GM12865 (cell line): ENCODE measurements at regions not wholly inside any gene's neighbourhood (a gene's known extent, or its start where the extent isn't known, plus 50 kb on each side); places are given as distances from the start of the nearest gene placed in this dataset.

Experiments
- DNase-seq: peaks from one replicate; pipeline ENCODE4 v3.0.0; 2010; ENCODE audit warnings: low read depth
- H3K4me3 ChIP-seq: 2 replicates; pipeline ENCODE4 v1.5.1; 2011; ENCODE audit warnings: mild to moderate bottlenecking, low read depth, low read length, control low read depth
- CTCF ChIP-seq: IDR thresholded peaks from 2 replicates; pipeline ENCODE4 v1.5.1; 2011; ENCODE audit warnings: low read length, control low read depth, low read depth, inconsistent platforms; ENCODE audit not compliant: insufficient read depth; ENCODE audit errors: missing control alignments

DNA sequence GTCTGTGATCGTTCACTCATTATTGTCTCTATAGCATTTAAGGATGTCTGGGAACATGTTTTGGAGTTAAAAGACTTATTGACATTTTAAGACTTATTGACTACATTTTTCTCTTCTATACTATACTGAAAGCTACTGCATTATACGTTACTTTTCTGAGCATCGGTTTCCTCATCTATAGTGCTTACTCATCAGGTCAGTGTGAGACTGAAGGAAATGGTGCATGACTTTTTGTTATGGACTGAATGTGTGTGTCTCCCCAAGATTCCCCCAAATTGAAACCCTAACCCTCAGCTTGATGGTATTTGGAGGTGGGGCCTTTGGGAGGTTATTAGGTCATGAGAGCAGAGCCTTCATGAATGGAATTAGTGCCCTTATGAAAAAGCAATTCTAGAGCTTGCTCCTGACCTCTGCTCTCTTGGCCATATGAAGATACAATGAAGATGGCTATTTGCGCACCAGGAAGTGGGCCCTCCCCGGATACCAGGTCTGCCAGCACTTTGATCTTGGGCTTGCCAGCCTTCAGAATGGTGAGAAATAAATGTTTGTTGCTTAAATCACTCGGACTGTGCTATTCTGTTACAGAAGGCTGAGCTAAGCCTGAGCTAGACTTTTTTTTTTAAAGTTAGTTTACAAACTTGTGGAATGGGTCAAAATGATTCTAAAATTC lies 243.7 kb upstream of the RREB1 start:
- no peak overlapping the region for H3K4me3 ChIP-seq
- TF ChIP-seq CTCF = no peak
- DNase-seq = no peak

DNA sequence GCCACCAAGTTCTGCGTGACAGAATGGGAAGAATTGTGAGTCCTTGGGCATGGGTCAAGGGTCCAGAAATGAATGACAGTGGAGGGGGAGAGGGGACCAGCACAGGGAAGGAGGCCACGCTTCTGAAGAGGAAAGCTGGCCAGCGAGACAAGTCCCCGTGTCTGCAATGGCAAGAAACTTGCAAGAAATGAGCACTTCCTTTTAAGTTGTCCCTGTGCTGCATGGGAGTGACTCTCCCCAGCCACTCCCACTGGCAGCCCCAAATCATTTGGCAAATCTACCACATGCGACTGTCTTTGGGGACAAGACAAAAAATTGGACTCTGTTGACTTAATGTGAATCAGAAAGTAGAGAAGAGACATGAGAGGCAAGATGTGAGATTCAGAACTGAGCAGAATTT lies 242.2 kb upstream of the RREB1 start:
- no peak for TF ChIP-seq CTCF
- H3K4me3 ChIP-seq = no peak overlapping the region
- DNase-seq = no peak

- TF ChIP-seq CTCF = no peak
- no peak overlapping the region for H3K4me3 ChIP-seq
- DNase-seq = no peak
These were observed 240.9 kb upstream of the RREB1 start for GRCh38 chr6:6866656-6867403.

DNA sequence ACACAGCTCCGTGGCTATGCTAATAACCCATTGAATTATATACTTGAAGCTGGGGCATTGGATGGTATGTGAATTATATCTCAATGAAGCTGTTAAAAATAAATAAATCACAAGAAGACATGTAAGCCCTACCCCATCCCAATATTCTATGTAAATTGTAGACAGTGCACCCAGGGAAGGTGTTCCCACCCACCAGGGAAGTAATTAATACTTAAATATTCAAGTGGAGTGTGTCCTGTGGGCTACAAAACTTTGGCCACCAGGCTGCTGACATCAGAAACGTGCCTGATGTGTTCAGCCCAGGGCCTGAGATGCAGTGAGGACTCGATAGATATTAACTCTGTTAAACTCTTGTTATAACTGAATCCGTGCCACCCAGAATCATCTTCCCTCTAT lies 240.4 kb upstream of the RREB1 start:
- TF ChIP-seq CTCF = no peak
- H3K4me3 ChIP-seq = no peak overlapping the region

DNA sequence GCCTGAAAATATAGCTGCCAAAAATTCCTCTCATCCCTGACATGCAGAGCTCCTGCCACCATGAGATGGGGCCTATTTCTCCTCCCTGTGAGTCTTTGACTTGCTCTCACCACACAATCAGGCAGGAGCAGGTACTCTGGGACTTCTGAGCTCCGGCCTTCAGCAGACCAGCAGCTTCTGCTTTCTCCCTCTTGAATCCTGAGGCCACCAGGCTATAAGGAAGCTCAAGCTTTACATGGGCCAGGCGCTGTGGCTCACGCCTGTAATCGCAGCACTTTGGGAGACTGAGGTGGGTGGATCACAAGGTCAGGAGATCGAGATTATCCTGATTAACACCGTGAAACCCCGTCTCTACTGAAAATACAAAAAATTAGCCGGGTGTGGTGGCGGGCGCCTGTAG lies 238.7 kb upstream of the RREB1 start:
- no peak for DNase-seq
- TF ChIP-seq CTCF = no peak
- H3K4me3 ChIP-seq = no peak overlapping the region

More for the DNA sequence above, 240.4 kb upstream of the RREB1 start:
- DNase-seq = no peak

DNA sequence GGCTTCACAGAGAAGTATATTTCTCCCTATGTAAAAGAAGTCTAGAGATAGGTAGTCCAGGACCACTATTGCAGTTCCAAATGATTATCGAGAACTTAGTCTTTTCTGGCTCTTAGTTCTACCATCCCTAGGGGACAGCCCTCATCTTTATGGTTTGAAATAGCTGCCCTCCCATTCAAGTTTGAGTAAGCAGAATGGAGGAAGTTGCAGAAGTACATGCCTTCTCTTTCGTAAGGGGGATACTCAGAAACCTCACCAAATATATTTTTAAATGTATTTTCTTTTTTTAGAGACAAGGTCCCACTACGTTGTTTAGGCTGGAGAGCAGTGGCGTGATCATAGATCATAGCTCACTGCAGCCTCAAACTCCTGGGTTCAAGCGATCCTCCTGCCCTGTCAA lies 236.8 kb upstream of the RREB1 start:
- DNase-seq = no peak
- no peak for TF ChIP-seq CTCF
- no peak overlapping the region for H3K4me3 ChIP-seq
